Epithelial cell of proximal tubule (primary cell): ENCODE measurements at regions not wholly inside any gene's neighbourhood (a gene's known extent, or its start where the extent isn't known, plus 50 kb on each side); places are given as distances from the start of the nearest gene placed in this dataset.

ENCODE experiments used
- DNase-seq: peaks from one replicate; pipeline ENCODE4 v3.0.0-alpha.2; 2011; ENCODE audit warnings: low read depth
- H3K4me3 ChIP-seq: 2 replicates; pipeline ENCODE4 v1.5.1; 2011; ENCODE audit warnings: low read depth, mild to moderate bottlenecking, low read length
- CTCF ChIP-seq: conservative IDR thresholded peaks from 2 replicates; pipeline ENCODE4 v1.5.1; 2012; ENCODE audit warnings: low read depth, mild to moderate bottlenecking, low read length

- DNase-seq, result no peak
- no peak for TF ChIP-seq CTCF
- no peak overlapping the region for H3K4me3 ChIP-seq
Measured at GRCh38 chr6:138643210-138643609, 130.4 kb upstream of the CCDC28A start.

- no peak for TF ChIP-seq CTCF
- H3K4me3 ChIP-seq, result no peak overlapping the region
- DNase-seq, result no peak
Measured at GRCh38 chr6:138645976-138646640, 127.5 kb upstream of the CCDC28A start.

GRCh38 chr6:138647006-138647405 lies 126.6 kb upstream of the CCDC28A start:
- H3K4me3 ChIP-seq, result no peak overlapping the region
- no peak for TF ChIP-seq CTCF

DNA sequence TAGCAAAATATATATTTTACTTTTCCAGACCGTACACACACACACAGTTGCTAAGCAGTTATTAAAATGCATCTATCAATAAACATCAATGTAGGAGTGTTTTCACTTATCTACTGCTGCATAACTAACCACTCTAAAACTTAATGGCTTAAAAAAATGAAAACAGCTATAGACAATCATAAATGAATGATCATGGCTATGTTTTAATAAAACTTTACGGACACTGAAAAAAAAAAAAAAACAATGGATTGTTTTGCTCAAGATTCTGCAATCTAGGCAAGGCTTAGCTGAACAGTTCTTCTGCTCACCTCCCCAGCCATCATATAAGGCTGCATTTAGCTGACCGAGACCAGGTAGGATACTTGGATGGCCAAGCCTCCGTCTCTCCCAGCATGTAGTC lies 125.4 kb upstream of the CCDC28A start:
- no peak for TF ChIP-seq CTCF
- no peak overlapping the region for H3K4me3 ChIP-seq
- DNase-seq, result no peak

More at GRCh38 chr6:138647006-138647405, 126.6 kb upstream of the CCDC28A start:
- DNase-seq, result no peak

- DNase-seq, result no peak
- no peak overlapping the region for H3K4me3 ChIP-seq
- TF ChIP-seq CTCF, result no peak
Measured at GRCh38 chr6:138651491-138651890, 122.1 kb upstream of the CCDC28A start.

GRCh38 chr6:138652824-138653223 lies 120.7 kb upstream of the CCDC28A start:
- DNase-seq, result no peak
- H3K4me3 ChIP-seq, result no peak overlapping the region
- TF ChIP-seq CTCF, result no peak

DNA sequence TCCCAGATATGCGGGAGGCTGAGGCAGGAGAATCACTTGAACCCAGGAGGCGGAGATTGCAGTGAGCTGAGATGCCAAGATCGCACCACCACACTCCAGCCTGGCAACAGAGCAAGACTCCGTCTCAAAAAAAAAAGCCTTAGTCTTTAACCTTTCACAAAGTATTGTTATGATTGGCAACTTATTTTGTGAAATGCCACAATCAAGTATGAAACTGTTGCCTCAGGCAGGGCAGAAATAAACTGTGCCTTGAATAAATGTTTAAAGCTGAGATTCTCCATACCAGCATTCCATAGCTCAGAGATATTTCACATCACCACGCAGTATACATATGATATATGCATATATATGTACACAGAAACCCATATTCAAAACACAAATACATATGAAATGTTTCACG lies 120.1 kb upstream of the CCDC28A start:
- TF ChIP-seq CTCF, result no peak
- DNase-seq, result no peak
- no peak overlapping the region for H3K4me3 ChIP-seq
